Endothelial cell of umbilical vein (primary cell): ENCODE measurements at regions not wholly inside any gene's neighbourhood (a gene's known extent, or its start where the extent isn't known, plus 50 kb on each side); places are given as distances from the start of the nearest gene placed in this dataset.

Experiments
- JUN ChIP-seq: IDR thresholded peaks from 2 replicates; pipeline ENCODE4 v1.6.1; 2011; ENCODE audit warnings: borderline replicate concordance, low read depth; ENCODE audit not compliant: insufficient read length, insufficient read depth
- POLR2A ChIP-seq: IDR thresholded peaks from 2 replicates; pipeline ENCODE4 v1.6.1; 2012; ENCODE audit warnings: low read depth, mild to moderate bottlenecking, control low read depth, low read length
- POLR2AphosphoS5 ChIP-seq: IDR thresholded peaks from 2 replicates; pipeline ENCODE4 v1.6.1; 2012; ENCODE audit warnings: low read depth, mild to moderate bottlenecking, control low read depth, low read length, moderate library complexity; ENCODE audit not compliant: insufficient read depth

- TF ChIP-seq POLR2A (no peak), JUN (no peak), POLR2AphosphoS5 (no peak)
These were observed 85.2 kb downstream of the EN1 start for GRCh38 chr2:118762290-118762689.
